GM13976 (cell line): ENCODE measurements at regions not wholly inside any gene's neighbourhood (a gene's known extent, or its start where the extent isn't known, plus 50 kb on each side); places are given as distances from the start of the nearest gene placed in this dataset.
"Not testable (repeated sequence)": the region's sequence is repeated elsewhere in the genome, so short reads cannot be mapped to it uniquely, and the experiment has no call there.

Source experiments
- DNase-seq: peaks from one replicate; pipeline ENCODE4 v3.0.0; 2012; ENCODE audit warnings: low spot score
- in situ Hi-C: fragments of 300-500 bp; cut with MboI; formaldehyde crosslinking; loops from one replicate; pipeline ENCODE4 v1.12.0; 2022; ENCODE audit warnings: low sequenced_read_pairs, mixed read lengths, inconsistent platforms; ENCODE audit not compliant: unreplicated experiment
- TF ChIP-seq, protein P1 (sequence below): IDR thresholded peaks from 2 replicates; pipeline ENCODE4 v1.5.1; 2012; ENCODE audit warnings: borderline replicate concordance, mild to moderate bottlenecking; ENCODE audit not compliant: insufficient read depth; ENCODE audit errors: extremely low read depth, missing control alignments, control extremely low read depth

DNA sequence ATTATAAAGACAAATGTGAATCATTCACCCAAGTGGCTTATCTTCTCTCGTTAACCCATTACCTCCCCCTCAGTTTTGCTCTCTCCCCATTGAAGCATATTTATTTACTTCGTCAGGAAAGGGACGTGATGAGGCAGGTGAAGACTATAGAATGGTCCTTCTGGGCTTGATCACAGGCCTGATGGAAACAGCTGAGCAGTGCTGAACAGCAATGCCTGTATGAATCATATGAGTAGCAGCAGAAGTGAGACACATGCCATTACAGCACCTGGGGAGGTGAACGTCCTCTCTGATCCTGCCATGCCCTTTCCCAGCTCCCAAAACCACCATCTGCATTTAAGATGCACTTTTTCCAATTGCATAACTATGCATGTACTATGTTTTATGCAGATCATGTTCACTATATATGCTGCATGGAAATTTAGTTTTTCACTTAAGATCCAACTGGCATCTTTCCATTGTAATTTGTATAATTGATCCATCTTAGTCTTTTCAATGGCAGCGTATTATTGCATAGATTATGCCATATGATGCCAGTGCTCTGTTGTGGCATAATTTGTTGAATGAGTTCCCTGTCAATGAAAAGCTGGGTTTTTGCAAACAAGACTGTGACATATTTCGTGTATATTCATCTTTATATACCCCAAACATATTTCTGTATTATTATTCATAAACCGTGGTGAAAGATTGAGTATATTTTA is 105.3 kb downstream of the CXCL12 start:
- TF ChIP-seq, protein P1, sequence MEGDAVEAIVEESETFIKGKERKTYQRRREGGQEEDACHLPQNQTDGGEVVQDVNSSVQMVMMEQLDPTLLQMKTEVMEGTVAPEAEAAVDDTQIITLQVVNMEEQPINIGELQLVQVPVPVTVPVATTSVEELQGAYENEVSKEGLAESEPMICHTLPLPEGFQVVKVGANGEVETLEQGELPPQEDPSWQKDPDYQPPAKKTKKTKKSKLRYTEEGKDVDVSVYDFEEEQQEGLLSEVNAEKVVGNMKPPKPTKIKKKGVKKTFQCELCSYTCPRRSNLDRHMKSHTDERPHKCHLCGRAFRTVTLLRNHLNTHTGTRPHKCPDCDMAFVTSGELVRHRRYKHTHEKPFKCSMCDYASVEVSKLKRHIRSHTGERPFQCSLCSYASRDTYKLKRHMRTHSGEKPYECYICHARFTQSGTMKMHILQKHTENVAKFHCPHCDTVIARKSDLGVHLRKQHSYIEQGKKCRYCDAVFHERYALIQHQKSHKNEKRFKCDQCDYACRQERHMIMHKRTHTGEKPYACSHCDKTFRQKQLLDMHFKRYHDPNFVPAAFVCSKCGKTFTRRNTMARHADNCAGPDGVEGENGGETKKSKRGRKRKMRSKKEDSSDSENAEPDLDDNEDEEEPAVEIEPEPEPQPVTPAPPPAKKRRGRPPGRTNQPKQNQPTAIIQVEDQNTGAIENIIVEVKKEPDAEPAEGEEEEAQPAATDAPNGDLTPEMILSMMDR = no peak
- no peak for DNase-seq
- in situ Hi-C loops = no loop called here

DNA sequence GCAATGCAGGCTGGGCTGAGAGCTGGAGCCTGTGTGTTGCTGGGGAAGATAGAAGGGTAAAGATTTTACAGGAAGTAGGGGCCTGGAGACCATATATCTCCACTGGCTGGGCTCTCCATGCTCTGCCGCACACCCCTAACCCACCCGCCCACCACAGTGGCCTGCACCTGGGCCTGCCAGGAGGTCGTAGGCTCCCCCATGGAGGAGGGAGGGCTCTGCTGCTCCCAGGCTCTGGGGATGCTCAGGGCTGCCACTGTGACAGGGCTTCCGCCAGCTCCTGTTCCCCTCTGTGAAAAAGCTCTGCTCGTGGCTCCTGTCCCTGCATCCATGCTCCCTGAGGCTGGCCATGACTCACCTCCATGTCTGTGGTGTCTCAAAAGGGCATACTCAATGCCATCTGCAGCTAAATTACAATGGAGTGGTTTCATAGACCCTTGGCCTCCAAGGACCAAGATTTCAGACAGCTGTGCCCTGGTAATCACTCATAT is 106.0 kb downstream of the CXCL12 start:
- in situ Hi-C loops = no loop called here
- TF ChIP-seq, protein P1 = no peak
- no peak for DNase-seq

DNA sequence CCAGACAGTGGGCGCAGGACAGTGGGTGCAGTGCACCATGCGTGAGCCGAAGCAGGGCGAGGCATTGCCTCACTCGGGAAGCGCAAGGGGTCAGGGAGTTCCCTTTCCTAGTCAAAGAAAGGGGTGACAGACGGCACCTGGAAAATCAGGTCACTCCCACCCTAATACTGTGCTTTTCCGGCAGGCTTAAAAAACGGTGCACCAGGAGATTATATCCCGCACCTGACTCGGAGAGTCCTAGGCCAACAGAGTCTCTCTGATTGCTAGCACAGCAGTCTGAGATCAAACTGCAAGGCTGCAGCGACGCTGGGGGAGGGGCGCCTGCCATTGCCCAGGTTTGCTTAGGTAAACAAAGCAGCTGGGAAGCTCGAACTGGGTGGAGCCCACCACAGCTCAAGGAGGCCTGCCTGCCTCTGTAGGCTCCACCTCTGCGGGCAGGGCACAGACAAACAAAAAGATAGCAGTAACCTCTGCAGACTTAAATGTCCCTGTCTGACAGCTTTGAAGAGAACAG is 116.4 kb downstream of the CXCL12 start:
- DNase-seq, in situ Hi-C loops: not testable (repeated sequence)

DNA sequence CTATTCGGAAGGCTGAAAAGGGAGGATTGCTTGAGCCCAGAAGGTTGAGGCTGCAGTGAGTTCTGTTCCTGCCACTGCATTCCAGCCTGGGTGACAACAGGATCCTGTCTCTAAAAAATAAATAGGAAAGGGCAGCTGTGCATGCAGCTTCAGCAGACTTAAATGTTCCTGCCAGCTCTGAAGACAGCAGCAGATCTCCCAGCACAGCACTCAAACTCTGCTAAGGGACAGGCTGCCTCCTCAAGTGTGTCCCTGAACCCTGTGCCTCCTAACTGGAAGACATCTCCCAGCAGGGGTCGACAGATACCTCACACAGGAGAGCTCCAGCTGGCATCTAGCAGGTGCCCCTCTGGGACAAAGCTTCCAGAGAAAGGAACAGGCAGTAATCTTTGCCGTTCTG is 117.9 kb downstream of the CXCL12 start:
- in situ Hi-C loops = no loop called here
- DNase-seq = no peak
- TF ChIP-seq, protein P1 = no peak

DNA sequence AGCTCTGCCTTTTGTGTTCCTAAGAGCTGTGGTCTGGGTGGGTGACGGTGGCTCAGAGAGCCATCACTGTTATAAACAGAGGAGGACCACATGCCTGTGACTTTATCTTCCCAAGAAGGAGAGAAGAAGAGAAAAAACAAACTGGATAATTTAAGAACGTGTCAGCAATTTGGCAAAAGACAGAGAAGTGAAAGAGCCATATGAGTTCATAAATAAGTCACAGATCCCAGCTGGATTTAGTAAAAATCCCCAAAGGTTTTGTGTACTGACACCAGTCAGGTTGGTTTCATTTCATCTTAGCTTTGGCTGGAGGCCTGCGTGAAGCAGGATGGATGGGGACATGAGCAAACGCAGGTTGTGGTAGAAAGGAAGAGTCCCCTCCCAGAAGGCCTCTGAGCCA is 120.7 kb downstream of the CXCL12 start:
- in situ Hi-C loops = no loop called here
- no peak for DNase-seq
- TF ChIP-seq, protein P1 = no peak

DNA sequence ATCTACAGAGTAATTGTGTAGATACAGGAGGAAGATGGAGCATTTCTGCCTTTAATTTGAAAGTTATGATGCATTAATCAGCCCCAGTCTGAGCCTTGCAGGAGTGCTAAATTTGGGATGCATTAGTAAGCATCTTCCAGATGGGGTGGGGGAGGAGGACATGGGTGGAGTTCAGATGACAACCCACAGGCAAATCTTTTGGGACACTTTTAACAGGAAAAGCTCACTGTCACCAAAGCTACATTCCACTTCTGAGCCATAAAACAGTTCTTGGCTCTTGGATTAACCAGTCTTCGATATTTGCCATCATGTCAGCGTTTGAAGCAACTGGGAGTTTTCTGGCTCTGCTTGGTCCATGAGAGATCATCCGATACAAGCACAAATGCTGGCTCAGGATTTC is 121.1 kb downstream of the CXCL12 start:
- no peak for DNase-seq
- in situ Hi-C loops = no loop called here
- TF ChIP-seq, protein P1 = no peak

DNA sequence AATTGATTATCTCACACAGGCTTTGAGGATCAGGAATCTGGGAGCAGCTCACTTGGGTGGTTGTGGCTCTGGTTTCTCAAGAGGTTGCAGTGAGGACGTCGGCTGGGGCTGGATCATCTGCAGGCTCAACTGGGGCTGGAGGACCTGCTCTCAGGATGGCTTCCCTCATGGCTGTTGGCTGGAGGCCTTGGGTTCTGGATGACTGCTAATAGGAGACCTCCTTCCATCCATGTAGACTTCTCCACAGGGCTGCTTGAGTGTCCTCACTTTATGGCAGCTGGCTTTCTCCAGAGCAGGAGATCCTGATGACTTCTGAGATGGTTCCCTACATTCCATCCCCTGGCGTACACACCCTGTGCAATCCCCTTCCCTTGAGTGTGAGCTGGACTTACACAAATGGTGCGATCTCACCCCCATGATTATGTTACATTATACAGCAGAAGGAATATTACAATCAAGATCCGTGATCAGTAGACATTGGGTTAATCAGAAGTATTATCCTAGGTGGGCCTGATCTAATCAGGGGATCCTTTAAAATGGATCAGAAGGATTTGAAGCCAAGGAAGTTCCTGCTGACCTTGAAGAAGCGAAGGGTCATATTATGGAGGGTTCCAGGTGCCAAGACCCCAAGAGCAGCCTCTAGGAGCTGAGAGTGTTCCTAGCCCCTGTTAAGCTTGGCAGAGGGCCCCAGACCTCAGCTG is 122.2 kb downstream of the CXCL12 start:
- TF ChIP-seq, protein P1 = no peak
- no peak for DNase-seq
- in situ Hi-C loops = no loop called here
